DLD1 (cell line): ENCODE measurements at regions not wholly inside any gene's neighbourhood (a gene's known extent, or its start where the extent isn't known, plus 50 kb on each side); places are given as distances from the start of the nearest gene placed in this dataset.

Experiments used
- in situ Hi-C: cut with HindIII; loops from 2 replicates; pipeline ENCODE4 v1.10.0; 2017; ENCODE audit warnings: low sequenced_read_pairs

- in situ Hi-C loops, result loop anchor here (5.0 kb wide), 1 partner anchor 43 kb away; no protein-coding TSS in a partner anchor
These were observed 129.0 kb downstream of the KATNIP start for GRCh38 chr16:27678955-27679354.

GRCh38 chr16:27679899-27680298, 130.0 kb downstream of the KATNIP start:
- in situ Hi-C loops, result loop anchor here (5.0 kb wide), 1 partner anchor 42 kb away; no protein-coding TSS in a partner anchor

GRCh38 chr16:27681681-27682080, 131.7 kb downstream of the KATNIP start:
- in situ Hi-C loops, result no loop called here

GRCh38 chr16:27684047-27684446, 134.1 kb downstream of the KATNIP start:
- in situ Hi-C loops, result no loop called here

GRCh38 chr16:27685807-27686206, 135.9 kb downstream of the KATNIP start:
- in situ Hi-C loops, result no loop called here

GRCh38 chr16:27686926-27687325, 137.0 kb downstream of the KATNIP start:
- in situ Hi-C loops, result no loop called here

GRCh38 chr16:27687605-27688004, 137.7 kb downstream of the KATNIP start:
- in situ Hi-C loops, result no loop called here

- in situ Hi-C loops, result no loop called here
These were observed 139.8 kb downstream of the KATNIP start for GRCh38 chr16:27689711-27690110.

GRCh38 chr16:27690608-27691007, 140.7 kb downstream of the KATNIP start:
- in situ Hi-C loops, result no loop called here

GRCh38 chr16:27691721-27692120, 141.8 kb downstream of the KATNIP start:
- in situ Hi-C loops, result no loop called here

GRCh38 chr16:27692576-27692975, 142.6 kb downstream of the KATNIP start:
- in situ Hi-C loops, result no loop called here

GRCh38 chr16:27695161-27695560, 145.2 kb downstream of the KATNIP start:
- in situ Hi-C loops, result no loop called here

- in situ Hi-C loops, result no loop called here
These were observed 148.3 kb downstream of the KATNIP start for GRCh38 chr16:27698266-27698665.

- in situ Hi-C loops, result no loop called here
These were observed 148.8 kb downstream of the KATNIP start for GRCh38 chr16:27698746-27699145.

GRCh38 chr16:27699540-27699939, 149.6 kb downstream of the KATNIP start:
- in situ Hi-C loops, result no loop called here

- in situ Hi-C loops, result no loop called here
These were observed 150.5 kb downstream of the KATNIP start for GRCh38 chr16:27700304-27700995.

GRCh38 chr16:27701381-27701780, 151.4 kb downstream of the KATNIP start:
- in situ Hi-C loops, result no loop called here

- in situ Hi-C loops, result no loop called here
These were observed 153.2 kb downstream of the KATNIP start for GRCh38 chr16:27703121-27703520.

GRCh38 chr16:27703545-27703944, 153.6 kb downstream of the KATNIP start:
- in situ Hi-C loops, result no loop called here

- in situ Hi-C loops, result no loop called here
These were observed 154.3 kb downstream of the KATNIP start for GRCh38 chr16:27704252-27704651.

GRCh38 chr16:27706156-27706865, 156.4 kb downstream of the KATNIP start:
- in situ Hi-C loops, result no loop called here
